ENCODE measurements at regions not wholly inside any gene's neighbourhood (a gene's known extent, or its start where the extent isn't known, plus 50 kb on each side); places are given as distances from the start of the nearest gene placed in this dataset.

- no peak for TF ChIP-seq POLR2A (IDR thresholded peaks at IDR 0.05)
- no peak for TF ChIP-seq POLR2AphosphoS5 (IDR thresholded peaks at IDR 0.05; ENCODE audit: insufficient read depth in 1 of 2, low read depth in 1 of 2)
- TF ChIP-seq CTCF (IDR thresholded peaks at IDR 0.05), result no peak
Observed at GRCh38 chr20:56994006-56994405, 272.4 kb downstream of the BMP7 start.

Data from vagina (tissue), 2 donors.